GM19328 (cell line): ENCODE measurements at regions not wholly inside any gene's neighbourhood (a gene's known extent, or its start where the extent isn't known, plus 50 kb on each side); places are given as distances from the start of the nearest gene placed in this dataset.

Experiments used
- ATAC-seq: cut with Tn5 transposase; IDR thresholded peaks from one replicate; pipeline ENCODE4 v1.9.1; 2021; ENCODE audit warnings: mild to moderate bottlenecking, moderate library complexity; ENCODE audit not compliant: unreplicated experiment

GRCh38 chr3:61311044-61311443 is 59.8 kb upstream of the FHIT start:
- no peak for ATAC-seq

- no peak for ATAC-seq
Measured at GRCh38 chr3:61315871-61316270, 64.6 kb upstream of the FHIT start.

GRCh38 chr3:61323094-61323493 is 71.8 kb upstream of the FHIT start:
- ATAC-seq = no peak

- no peak for ATAC-seq
Measured at GRCh38 chr3:61331929-61332552, 80.8 kb upstream of the FHIT start.

GRCh38 chr3:61333192-61333961 is 82.1 kb upstream of the FHIT start:
- no peak for ATAC-seq

GRCh38 chr3:61334783-61335182 is 83.5 kb upstream of the FHIT start:
- ATAC-seq = no peak

GRCh38 chr3:61340931-61341461 is 89.7 kb upstream of the FHIT start:
- no peak for ATAC-seq

GRCh38 chr3:61343543-61343942 is 92.3 kb upstream of the FHIT start:
- ATAC-seq = no peak

GRCh38 chr3:61345020-61345419 is 93.8 kb upstream of the FHIT start:
- no peak for ATAC-seq

GRCh38 chr3:61347981-61348380 is 96.7 kb upstream of the FHIT start:
- ATAC-seq = no peak

- ATAC-seq = no peak
Measured at GRCh38 chr3:61349717-61350116, 98.5 kb upstream of the FHIT start.

- no peak for ATAC-seq
Measured at GRCh38 chr3:61350782-61351309, 99.6 kb upstream of the FHIT start.

GRCh38 chr3:61352306-61352705 is 101.1 kb upstream of the FHIT start:
- ATAC-seq = no peak

GRCh38 chr3:61353382-61353781 is 102.1 kb upstream of the FHIT start:
- no peak for ATAC-seq

- ATAC-seq = no peak
Measured at GRCh38 chr3:61354604-61355003, 103.4 kb upstream of the FHIT start.

- no peak for ATAC-seq
Measured at GRCh38 chr3:61356685-61357084, 105.4 kb upstream of the FHIT start.

- peak; percentile 4 for ATAC-seq
Measured at GRCh38 chr3:61357902-61358301, 106.7 kb upstream of the FHIT start.

- ATAC-seq = peak; percentile 97
Measured at GRCh38 chr3:61358364-61358763, 107.1 kb upstream of the FHIT start.

GRCh38 chr3:61360297-61360965 is 109.2 kb upstream of the FHIT start:
- ATAC-seq = no peak

GRCh38 chr3:61369678-61370077 is 118.4 kb upstream of the FHIT start:
- no peak for ATAC-seq

GRCh38 chr3:61371123-61371522 is 119.9 kb upstream of the FHIT start:
- no peak for ATAC-seq

GRCh38 chr3:61372723-61373122 is 121.5 kb upstream of the FHIT start:
- ATAC-seq = no peak
